Astrocyte of the spinal cord (primary cell): ENCODE measurements at regions not wholly inside any gene's neighbourhood (a gene's known extent, or its start where the extent isn't known, plus 50 kb on each side); places are given as distances from the start of the nearest gene placed in this dataset.
"Not testable (repeated sequence)": the region's sequence is repeated elsewhere in the genome, so short reads cannot be mapped to it uniquely, and the experiment has no call there.

Experiments
- DNase-seq: peaks from one replicate; pipeline ENCODE4 v3.0.0; 2011; ENCODE audit warnings: low read depth, low spot score
- H3K4me3 ChIP-seq: 2 replicates; pipeline ENCODE4 v1.5.1; 2011; ENCODE audit warnings: low read depth, mild to moderate bottlenecking, low read length, moderate library complexity
- CTCF ChIP-seq: IDR thresholded peaks from 2 replicates; pipeline ENCODE4 v1.5.1; 2012; ENCODE audit warnings: low read depth, mild to moderate bottlenecking, low read length, inconsistent platforms
- in situ Hi-C: cut with HindIII; loops from 2 replicates; pipeline ENCODE4 v1.10.0; 2017; ENCODE audit warnings: low sequenced_read_pairs

- peak; percentile 58 for DNase-seq
- in situ Hi-C loops = no loop called here
These were observed 421.9 kb upstream of the DIPK2B start for GRCh38 chrX:45622538-45622937.

GRCh38 chrX:45622042-45622423 lies 421.4 kb upstream of the DIPK2B start:
- H3K4me3 ChIP-seq = no peak overlapping the region
- no peak for TF ChIP-seq CTCF
- in situ Hi-C loops = no loop called here
- DNase-seq = no peak

More at GRCh38 chrX:45622538-45622937, 421.9 kb upstream of the DIPK2B start:
- no peak for TF ChIP-seq CTCF
- H3K4me3 ChIP-seq = no peak overlapping the region

- DNase-seq = peak; percentile 77
- H3K4me3 ChIP-seq = no peak overlapping the region
- no peak for TF ChIP-seq CTCF
- in situ Hi-C loops = no loop called here
These were observed 420.8 kb upstream of the DIPK2B start for GRCh38 chrX:45621376-45622041.

- no peak overlapping the region for H3K4me3 ChIP-seq
- no peak for TF ChIP-seq CTCF
- peak; percentile 76 for DNase-seq
- in situ Hi-C loops = no loop called here
These were observed 418.6 kb upstream of the DIPK2B start for GRCh38 chrX:45619290-45619689.

- in situ Hi-C loops = not testable (repeated sequence)
These were observed 414.9 kb upstream of the DIPK2B start for GRCh38 chrX:45615591-45615990.

GRCh38 chrX:45614853-45615252 lies 414.2 kb upstream of the DIPK2B start:
- no peak overlapping the region for H3K4me3 ChIP-seq
- no peak for DNase-seq
- in situ Hi-C loops = no loop called here
- TF ChIP-seq CTCF = no peak

More at GRCh38 chrX:45615591-45615990, 414.9 kb upstream of the DIPK2B start:
- H3K4me3 ChIP-seq, DNase-seq: not testable (repeated sequence)

GRCh38 chrX:45602151-45602550 lies 401.5 kb upstream of the DIPK2B start:
- TF ChIP-seq CTCF = no peak
- in situ Hi-C loops = no loop called here
- H3K4me3 ChIP-seq = no peak overlapping the region
- no peak for DNase-seq
